ENCODE measurements at regions not wholly inside any gene's neighbourhood (a gene's known extent, or its start where the extent isn't known, plus 50 kb on each side); places are given as distances from the start of the nearest gene placed in this dataset.

- DNase-seq (ENCODE audit: low read depth, low spot score) (no peak), FAIRE-seq (no peak), ATAC-seq (no peak)
- ChIA-PET SMC1A (ENCODE audit: uncharacterized antibody, unreplicated experiment) (no interaction called here), RAD21 (ENCODE audit: unreplicated experiment) (no interaction called here), POLR2A (no interaction called here), CTCF (no interaction called here)
- H3K4me1 ChIP-seq (ENCODE audit: control insufficient read depth, insufficient read depth, low read length): no peaks in the 10 kb centered on the region
- intact Hi-C loops (cut with micrococcal nuclease; ENCODE audit: unreplicated experiment): no loop called here
- TF ChIP-seq, protein P1, sequence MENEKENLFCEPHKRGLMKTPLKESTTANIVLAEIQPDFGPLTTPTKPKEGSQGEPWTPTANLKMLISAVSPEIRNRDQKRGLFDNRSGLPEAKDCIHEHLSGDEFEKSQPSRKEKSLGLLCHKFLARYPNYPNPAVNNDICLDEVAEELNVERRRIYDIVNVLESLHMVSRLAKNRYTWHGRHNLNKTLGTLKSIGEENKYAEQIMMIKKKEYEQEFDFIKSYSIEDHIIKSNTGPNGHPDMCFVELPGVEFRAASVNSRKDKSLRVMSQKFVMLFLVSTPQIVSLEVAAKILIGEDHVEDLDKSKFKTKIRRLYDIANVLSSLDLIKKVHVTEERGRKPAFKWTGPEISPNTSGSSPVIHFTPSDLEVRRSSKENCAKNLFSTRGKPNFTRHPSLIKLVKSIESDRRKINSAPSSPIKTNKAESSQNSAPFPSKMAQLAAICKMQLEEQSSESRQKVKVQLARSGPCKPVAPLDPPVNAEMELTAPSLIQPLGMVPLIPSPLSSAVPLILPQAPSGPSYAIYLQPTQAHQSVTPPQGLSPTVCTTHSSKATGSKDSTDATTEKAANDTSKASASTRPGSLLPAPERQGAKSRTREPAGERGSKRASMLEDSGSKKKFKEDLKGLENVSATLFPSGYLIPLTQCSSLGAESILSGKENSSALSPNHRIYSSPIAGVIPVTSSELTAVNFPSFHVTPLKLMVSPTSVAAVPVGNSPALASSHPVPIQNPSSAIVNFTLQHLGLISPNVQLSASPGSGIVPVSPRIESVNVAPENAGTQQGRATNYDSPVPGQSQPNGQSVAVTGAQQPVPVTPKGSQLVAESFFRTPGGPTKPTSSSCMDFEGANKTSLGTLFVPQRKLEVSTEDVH (IDR thresholded peaks at IDR 0.05; ENCODE audit: low read depth, partially characterized antibody): no peak
- TF ChIP-seq, protein P2, sequence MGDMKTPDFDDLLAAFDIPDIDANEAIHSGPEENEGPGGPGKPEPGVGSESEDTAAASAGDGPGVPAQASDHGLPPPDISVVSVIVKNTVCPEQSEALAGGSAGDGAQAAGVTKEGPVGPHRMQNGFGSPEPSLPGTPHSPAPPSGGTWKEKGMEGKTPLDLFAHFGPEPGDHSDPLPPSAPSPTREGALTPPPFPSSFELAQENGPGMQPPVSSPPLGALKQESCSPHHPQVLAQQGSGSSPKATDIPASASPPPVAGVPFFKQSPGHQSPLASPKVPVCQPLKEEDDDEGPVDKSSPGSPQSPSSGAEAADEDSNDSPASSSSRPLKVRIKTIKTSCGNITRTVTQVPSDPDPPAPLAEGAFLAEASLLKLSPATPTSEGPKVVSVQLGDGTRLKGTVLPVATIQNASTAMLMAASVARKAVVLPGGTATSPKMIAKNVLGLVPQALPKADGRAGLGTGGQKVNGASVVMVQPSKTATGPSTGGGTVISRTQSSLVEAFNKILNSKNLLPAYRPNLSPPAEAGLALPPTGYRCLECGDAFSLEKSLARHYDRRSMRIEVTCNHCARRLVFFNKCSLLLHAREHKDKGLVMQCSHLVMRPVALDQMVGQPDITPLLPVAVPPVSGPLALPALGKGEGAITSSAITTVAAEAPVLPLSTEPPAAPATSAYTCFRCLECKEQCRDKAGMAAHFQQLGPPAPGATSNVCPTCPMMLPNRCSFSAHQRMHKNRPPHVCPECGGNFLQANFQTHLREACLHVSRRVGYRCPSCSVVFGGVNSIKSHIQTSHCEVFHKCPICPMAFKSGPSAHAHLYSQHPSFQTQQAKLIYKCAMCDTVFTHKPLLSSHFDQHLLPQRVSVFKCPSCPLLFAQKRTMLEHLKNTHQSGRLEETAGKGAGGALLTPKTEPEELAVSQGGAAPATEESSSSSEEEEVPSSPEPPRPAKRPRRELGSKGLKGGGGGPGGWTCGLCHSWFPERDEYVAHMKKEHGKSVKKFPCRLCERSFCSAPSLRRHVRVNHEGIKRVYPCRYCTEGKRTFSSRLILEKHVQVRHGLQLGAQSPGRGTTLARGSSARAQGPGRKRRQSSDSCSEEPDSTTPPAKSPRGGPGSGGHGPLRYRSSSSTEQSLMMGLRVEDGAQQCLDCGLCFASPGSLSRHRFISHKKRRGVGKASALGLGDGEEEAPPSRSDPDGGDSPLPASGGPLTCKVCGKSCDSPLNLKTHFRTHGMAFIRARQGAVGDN (IDR thresholded peaks at IDR 0.05): no peak
- no peak for TF ChIP-seq BHLHE40 (IDR thresholded peaks at IDR 0.05; ENCODE audit: borderline replicate concordance in 1 of 2, low read depth in 2 of 2, low read length in 1 of 2)
- 15% methylated on average over 14 of the region's 14 CpGs for WGBS (ENCODE audit: insufficient coverage, insufficient replicate concordance, low lambda C conversion rate, missing lambda C conversion rate)
- no peaks in the 10 kb centered on the region for H3K9me3 ChIP-seq (replicated peaks; ENCODE audit: control insufficient read depth, insufficient read depth, low read length)
- no peaks in the 10 kb centered on the region for H3K36me3 ChIP-seq (ENCODE audit: control insufficient read depth in 2 of 2, insufficient read depth in 2 of 2, low read length in 1 of 2)
- in situ Hi-C loops (cut with MboI): loop anchor here (5.0 kb wide), 1 partner anchor 51 kb away; no protein-coding TSS in a partner anchor
- no peaks in the 10 kb centered on the region for H3K79me2 ChIP-seq (ENCODE audit: control insufficient read depth, insufficient read depth, low read length)
- no peaks in the 10 kb centered on the region; a peak in 1 of 4 replicates for H3K27me3 ChIP-seq (replicated peaks in 1 of 2; ENCODE audit: control insufficient read depth in 2 of 2, insufficient read depth in 2 of 2, low read length in 1 of 2)
- H3K4me3 ChIP-seq: no peak overlapping the region
- no peak overlapping the region for H3K9ac ChIP-seq (ENCODE audit: control insufficient read depth, insufficient read depth, low read length)
- no peak overlapping the region for H3K4me2 ChIP-seq (ENCODE audit: control insufficient read depth, insufficient read depth)
- no peak overlapping the region for H2AFZ ChIP-seq (ENCODE audit: control insufficient read depth, low read depth, low read length)
- no peak overlapping the region for H3K27ac ChIP-seq (ENCODE audit: control insufficient read depth, insufficient read depth)
- H4K20me1 ChIP-seq (ENCODE audit: control insufficient read depth, insufficient read depth): no peaks in the 10 kb centered on the region
- BruUV-seq (replicated peaks): no TSS peak
Observed at GRCh38 chr22:44438056-44438455, 60.0 kb downstream of the RTL6 start.

Data from GM12878 (cell line).